SHP77 (cell line): ENCODE measurements at regions not wholly inside any gene's neighbourhood (a gene's known extent, or its start where the extent isn't known, plus 50 kb on each side); places are given as distances from the start of the nearest gene placed in this dataset.

ENCODE experiments used
- DNase-seq, 2 experiments: peaks; one replicate each; lab custom pipeline; 2025; lab: John Stamatoyannopoulos, UW

DNA sequence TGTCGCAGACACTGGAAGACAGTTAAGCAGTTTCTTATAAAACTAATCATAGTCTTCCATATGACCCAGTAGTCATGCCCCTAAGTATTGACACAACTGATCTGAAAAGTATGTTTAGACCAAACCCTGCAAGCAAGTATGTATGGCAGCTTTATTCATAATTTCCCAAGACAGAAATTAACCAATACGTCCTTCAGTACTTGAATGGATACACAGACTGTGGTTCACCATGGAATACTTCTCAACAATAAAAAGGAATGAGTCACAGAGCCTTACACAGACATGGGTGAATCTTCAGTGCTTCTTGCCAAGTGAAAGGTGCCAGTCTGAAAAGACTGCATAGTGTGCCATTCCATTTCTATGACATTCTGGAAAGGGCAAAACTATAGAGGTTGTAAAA, 50.2 kb upstream of the AKR1E2 start:
- DNase-seq = no peak

GRCh38 chr10:4772202-4772570, 53.8 kb upstream of the AKR1E2 start:
- no peak for DNase-seq

DNA sequence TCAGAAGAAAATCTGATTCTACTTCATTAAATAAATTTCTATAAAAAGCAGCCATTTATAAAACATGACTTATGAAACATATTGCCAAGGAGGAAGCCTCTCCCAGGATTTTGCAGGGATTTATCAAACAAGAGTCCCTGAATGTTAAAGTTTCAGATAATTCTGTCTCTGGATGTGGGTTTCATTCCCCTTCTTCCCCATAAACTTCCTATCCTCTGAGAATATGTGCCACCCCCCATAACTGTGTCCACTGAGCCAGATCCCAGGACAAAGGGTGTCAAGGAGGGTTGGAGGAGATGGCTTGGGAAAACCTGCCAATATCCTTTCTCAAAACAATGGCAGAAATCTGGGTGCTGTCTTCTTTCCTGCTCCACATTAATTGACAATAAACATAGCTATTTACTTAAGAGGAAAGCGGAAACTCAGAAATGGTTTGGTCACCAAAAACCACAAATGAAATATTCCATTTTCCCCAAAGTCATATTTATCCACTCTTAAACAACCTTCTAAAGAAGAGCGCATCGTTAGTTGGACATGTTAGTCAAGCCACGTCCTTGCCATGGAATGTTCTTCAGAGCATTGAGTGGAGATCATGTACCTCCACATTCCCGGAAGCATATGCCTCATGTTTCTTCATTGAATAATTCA, 54.3 kb upstream of the AKR1E2 start:
- no peak for DNase-seq

DNA sequence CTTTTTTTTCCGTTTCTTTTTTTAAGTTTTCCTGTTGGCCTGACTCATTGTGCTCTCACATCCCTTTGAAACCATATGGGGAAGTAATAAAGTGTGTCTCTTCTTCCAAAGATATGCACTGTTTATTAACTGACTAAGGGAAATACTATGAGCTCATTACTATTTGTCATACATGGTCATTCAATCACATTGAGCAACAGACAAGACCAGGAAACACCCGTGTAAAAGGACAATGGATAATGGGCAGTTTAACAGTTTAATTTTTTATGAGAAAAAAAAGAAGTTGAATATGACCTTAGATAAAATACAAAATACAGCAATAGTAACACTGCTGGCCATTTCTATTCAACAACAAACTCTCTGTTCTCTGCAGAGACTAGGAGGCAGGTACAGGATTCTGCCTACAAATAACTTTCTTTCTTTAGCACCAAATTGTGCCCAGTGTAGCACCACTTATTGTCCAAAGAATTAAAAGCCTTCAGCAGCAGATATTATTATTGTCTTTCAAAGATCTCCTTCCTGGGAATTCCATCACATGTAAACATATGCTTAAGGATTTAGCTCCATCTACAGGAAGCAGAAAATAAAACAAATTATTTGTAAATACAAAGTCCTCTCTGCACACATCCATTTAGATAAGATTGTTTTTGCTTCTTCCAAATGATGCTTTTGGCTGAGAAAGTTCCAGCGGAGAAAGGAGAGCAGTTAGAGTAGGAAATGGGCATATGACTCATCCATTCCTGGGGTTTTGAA, 55.0 kb upstream of the AKR1E2 start:
- DNase-seq = peak in 1 of 2 experiments; percentile 8

DNA sequence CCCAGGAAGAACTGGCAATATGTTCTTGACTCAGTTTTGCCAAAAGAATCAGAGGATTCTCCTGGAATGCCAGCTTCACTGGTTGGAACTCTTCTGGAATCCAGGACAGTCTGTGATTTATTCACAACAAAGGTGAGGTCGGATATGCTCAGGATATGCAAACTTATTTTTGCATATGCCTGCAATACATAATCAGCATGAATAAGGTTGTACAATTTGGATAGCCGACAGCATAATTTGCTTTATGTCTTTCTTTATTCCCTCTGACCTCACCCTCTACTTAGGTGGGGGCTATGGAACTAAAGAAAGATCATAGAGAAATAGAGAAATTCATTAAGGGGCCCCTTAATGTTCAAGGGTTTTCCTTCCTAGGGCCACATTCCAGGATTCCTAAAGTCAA, 57.6 kb upstream of the AKR1E2 start:
- DNase-seq = no peak

DNA sequence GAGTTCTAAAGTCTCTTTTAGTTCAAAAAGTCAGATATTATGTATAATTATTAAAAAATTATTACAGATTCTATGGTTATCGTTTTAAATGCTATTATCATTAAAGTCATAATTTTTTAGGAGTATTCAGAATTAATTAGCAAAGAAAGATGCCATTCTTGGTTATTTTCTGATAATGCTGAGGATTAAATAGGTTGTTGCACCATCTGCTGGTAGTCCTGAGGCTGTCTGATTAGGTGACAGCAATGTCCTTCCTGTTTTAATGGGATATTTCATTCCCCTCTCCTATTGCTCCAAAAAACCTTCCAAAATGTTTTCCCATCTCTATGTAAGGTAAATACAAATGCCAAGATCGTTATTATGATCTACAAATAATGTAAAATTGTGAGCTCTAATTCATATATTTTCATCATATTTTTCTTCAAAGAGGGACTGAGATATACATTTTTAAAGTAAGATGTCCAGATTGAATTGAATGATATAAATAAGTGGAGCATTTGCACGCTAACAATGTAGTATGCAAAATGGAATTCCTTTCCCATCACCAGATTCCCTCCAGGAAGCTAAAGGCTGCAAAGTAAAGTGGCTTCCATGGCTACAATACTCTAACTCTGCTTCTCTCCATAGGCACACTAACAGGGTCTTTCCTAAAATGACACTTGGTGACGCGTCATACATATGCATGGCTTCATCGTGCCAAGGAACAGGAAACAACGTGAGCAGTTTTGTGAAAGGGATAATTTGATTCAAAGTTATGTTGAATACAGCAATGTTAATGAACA, 58.8 kb upstream of the AKR1E2 start:
- peak in 1 of 2 experiments; percentile 13 for DNase-seq

DNA sequence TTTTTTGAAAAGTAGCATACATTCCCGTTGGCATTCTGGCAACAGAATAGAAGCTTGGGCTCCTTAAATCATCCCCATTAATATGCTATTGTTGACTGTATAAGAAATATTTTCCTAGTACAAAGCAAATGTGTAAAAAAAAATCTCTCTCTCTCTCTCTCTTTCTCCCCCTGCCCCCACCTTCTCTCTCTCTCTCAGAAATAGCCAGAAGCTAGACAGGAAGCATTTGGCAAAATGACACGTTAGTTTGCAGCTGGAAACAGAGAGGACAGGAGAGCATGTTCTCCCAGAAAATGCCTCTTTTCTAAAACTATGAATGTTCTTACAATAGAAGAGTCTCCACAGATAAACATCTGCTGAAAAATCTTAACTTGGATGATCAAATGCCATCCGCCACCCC, 59.6 kb upstream of the AKR1E2 start:
- DNase-seq = no peak

DNA sequence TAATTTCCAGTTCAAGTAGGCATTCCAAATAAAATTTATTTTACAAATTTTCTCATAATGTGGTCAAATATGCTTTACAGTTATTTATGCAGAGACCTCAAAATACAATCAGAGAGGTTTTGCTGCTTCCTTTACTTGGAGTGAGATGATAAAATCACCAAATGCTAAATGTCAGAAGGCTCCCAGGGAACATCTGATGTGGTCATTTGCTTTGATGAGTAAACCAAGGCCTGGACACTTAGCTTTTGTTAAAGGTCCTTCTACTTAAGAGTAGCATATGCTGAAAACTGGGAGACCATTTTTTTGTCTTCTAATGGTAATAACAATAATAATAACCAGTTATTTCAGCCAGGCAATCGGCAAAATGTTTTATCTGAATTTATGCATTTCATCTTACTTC, 60.6 kb upstream of the AKR1E2 start:
- DNase-seq = no peak

DNA sequence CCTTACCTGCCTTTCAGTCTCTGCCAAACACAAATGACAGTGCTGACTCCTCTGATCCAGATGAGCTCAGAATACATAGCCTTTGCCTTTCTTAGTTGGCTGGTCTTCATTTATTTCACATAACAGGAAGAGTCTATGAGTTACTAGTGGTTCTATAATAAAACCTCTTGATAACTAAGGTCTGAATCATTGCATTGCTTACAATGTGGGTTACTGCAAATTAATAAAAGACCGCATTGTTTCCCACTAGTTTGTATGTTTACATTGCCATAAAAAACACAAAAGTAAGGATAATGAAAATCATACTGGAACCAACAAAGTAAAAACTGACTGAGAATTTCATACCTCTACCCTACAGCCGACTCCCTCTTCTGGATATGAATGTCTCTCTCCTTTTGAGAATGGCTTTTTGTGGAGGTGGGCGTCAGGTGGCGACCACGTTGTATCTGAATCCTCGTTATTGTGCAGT, 62.0 kb upstream of the AKR1E2 start:
- no peak for DNase-seq

- DNase-seq = no peak
Measured at GRCh38 chr10:4763513-4763912, 62.5 kb upstream of the AKR1E2 start.

DNA sequence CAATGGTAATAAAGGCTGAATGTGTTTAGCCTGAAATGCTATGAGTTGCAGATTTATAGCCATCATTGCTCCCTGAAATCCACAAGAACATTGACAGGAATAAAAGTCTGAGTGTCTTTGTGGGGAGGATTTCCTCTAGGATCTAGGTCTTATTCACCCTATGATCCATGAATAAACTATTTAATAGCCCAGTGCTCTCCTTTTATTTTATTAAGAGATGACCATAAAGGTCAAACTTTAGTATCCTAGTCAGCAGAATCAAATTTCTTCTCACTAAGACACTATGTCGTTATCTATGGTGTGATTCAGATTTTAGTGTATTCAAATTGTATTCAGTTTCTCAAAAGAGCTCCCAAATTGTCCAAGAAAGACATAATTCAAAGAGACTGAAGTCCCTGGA, 67.8 kb upstream of the AKR1E2 start:
- no peak for DNase-seq

DNA sequence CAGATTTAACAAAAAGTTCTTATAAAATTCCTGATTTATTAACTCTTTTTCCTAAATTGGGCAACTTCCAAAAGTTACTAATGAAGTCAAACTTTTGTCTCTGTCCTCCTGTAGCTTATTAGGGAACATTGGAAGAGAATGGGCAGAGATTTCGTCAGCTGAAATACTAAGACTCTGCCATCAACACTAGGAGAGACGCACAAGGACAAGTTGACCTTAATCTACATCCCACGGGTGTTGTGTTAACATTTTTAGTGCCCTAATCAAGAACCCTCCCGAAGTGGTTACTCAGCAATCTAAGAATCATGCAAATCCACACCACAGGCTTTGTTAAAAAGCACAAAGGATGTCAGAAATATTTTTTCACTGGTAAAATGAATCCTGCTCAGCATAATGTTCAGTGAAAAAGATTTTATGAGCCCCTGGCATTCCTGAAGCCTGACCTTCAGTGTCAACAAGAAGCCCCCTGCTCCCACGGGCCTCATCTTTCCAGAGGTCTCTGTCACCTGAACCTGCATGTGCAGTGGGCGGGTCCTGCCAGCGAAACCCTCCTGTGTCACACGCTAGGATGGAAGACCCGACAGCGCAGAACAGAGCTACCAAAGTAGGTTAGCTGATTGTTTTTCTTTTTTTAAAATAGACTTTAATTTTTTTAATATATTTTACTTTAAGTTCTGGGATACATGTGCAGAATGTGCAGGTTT, 70.6 kb upstream of the AKR1E2 start:
- DNase-seq = no peak

DNA sequence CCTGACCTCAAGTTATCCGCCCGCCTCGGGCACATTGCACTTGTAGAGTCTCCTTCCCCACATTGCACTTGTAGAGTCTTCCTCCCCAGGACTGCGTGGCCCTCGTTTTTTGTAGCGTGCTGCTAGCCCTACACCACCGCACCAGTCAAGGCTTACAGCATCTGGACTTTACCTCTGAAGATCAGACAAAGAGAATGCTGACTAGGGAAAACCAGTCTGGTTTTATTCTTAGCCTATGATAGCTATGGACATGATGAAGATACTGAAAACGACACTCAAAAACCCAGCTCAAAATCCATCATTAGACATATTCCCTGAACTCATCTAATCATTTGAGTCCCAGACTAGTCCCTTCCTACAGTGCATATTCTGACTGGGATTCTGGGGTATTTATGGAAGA, 71.9 kb upstream of the AKR1E2 start:
- DNase-seq = no peak

DNA sequence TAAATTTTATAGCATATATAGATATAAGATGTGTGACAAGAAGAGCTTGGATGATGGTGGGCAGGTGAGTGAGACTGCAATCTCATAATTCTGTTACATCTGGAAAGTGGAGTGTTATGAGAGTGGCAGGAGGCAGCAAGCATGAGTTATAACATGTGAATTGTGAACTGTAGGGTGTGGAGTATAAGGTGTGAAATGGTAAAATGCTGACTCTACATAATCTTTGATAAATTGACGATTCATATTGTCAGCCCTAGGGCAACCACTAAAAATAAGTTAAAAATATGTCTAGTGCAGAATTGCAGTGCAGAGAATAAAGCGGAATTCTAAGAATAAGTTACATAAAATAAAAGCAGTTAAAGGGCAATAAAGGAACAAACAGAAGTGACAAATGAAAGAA, 74.8 kb upstream of the AKR1E2 start:
- DNase-seq = no peak

DNA sequence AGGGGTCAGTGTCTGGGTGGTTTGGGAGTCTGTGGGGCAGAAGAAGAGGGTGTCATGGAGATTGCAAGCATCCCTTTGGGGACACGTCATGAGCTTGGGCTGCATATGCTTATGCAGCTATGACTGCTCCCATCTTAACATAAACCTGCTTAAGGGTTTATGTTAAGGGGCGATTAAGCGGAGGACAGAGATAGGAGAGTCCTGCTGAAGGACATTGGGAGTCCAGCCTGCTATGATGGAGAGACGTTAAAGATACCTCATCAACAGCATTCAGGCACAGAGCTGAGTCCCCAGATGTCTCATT, 76.8 kb upstream of the AKR1E2 start:
- no peak for DNase-seq

- no peak for DNase-seq
Measured at GRCh38 chr10:4748491-4749270, 77.3 kb upstream of the AKR1E2 start.

- no peak for DNase-seq
Measured at GRCh38 chr10:4742217-4742616, 83.8 kb upstream of the AKR1E2 start.

DNA sequence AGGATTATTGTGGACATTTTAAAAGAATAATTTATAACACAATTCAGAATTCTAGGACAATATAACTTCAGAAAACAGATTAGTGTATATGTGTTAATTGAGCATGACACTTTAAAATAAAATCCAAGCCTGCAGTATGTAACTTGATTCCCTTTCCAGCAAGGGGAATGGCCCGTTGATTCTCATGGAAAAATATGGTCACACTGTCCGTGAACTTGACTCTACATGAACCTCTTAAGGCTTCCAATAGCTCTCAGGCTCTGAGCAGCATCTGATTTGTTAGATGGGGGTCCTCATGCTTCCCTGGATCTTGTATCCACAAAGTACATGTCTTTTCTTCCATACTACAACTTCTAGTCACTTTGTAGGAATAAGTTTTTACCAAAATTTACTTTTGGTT, 85.5 kb upstream of the AKR1E2 start:
- no peak for DNase-seq

- no peak for DNase-seq
Measured at GRCh38 chr10:4736608-4737007, 89.4 kb upstream of the AKR1E2 start.

DNA sequence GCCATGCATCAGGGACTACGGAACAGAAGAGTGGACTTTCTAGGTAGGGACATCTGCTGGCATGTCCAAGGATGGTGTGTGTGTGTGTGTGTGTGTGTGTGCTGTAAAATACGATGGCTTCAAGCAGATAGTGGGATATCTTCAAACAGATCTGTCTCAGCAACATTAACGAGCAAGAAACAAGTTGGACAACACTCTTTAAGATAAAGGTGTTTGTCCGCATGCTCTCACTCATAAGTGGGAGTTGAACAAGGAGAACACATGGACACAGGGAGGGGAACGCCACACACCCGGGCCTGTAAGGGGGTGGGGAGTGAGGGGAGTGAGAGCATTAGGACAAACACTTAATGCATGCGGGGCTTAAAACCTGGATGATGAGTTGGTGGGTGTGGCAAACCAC, 89.8 kb upstream of the AKR1E2 start:
- DNase-seq = no peak

DNA sequence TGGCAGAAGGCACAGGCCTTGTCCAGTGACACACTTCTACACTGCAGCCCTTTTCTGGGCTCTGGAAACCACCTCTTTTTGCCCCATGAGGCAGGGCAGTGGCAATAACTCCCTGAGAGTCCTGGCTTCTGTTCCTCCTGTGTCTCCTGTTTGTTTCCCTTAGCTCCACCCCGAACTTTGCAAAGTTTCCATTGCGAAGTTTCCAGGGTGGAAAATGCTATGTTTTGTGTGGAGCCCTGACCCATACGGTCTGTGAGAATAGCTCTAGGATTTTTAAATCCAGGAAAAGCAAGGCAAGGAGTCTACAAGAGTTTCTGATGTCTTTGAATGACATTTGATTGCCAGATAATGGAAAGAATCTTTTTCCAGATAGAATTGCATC, 92.2 kb upstream of the AKR1E2 start:
- DNase-seq = no peak
